GM18873 (cell line): ENCODE measurements at regions not wholly inside any gene's neighbourhood (a gene's known extent, or its start where the extent isn't known, plus 50 kb on each side); places are given as distances from the start of the nearest gene placed in this dataset.
"Not testable (repeated sequence)": the region's sequence is repeated elsewhere in the genome, so short reads cannot be mapped to it uniquely, and the experiment has no call there.

Experiments used
- ATAC-seq: cut with Tn5 transposase; IDR thresholded peaks from one replicate; pipeline ENCODE4 v1.9.1; 2021; ENCODE audit warnings: mild to moderate bottlenecking, moderate library complexity, moderate number of reproducible peaks; ENCODE audit not compliant: unreplicated experiment, low FRiP score

DNA sequence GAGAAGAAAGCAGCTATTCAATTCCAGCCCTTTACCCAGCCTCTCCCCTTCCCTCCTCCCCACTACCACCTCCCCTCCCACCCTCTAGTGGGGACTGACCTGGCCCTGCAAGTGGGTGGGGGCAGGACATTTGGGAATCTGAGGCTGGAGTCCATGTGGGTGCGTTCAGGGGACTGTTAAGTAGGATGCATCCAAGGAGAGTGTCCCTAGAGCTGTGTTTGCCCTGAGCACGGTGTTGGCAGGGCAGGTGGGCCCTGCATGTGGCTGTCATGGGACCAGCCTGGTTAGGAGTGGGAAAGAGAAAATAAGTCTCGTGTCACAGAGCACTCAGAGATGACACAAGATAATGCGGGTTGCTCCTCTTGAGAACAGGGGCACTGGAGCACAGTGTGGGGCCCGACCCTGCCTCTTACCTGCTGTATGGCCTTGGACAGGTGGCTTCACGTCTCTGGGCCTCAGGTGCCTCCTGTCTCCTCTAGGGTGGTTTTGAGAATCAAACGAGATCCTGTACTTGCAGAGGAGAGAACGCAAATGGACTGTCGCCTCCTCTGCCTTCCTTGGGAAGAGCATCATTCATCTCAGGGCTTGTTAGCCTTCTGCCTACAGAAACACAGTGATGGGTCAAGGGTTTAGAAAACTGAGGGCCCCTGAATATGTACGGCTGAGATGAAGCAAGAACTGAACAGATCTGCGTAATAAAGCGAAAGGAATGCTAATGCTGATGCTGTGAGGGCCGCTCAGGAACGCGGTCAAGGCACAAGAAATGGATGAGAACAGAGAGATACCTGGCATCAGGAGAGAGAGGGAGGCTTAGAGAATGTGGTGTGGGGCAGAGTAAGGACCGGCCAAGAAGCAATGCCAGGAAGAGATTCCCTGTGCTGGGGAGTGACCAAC, 187.7 kb upstream of the HAAO start:
- no peak for ATAC-seq

DNA sequence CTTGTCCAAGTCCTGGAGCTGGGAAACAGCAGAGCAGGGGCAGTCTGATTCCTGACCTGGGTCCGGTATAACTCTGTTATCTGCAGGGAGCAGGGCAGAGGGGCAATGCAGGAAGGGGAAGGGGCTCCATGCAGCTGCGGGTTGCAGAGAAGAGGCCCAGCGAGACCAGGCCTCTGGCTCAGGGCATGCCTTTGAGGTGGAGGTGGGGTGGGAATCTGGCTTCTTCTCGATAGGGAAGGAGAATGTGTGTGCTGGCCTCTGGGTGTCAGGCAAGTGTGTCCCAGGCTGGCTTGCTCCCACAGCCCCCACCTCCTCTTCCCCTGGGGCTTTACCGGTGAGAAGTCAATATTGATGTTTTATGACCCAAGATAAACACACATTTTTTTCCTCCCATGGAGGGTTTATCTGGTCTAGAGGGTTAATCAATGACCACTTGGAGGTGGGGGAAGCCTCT, 187.1 kb upstream of the HAAO start:
- ATAC-seq: no peak

DNA sequence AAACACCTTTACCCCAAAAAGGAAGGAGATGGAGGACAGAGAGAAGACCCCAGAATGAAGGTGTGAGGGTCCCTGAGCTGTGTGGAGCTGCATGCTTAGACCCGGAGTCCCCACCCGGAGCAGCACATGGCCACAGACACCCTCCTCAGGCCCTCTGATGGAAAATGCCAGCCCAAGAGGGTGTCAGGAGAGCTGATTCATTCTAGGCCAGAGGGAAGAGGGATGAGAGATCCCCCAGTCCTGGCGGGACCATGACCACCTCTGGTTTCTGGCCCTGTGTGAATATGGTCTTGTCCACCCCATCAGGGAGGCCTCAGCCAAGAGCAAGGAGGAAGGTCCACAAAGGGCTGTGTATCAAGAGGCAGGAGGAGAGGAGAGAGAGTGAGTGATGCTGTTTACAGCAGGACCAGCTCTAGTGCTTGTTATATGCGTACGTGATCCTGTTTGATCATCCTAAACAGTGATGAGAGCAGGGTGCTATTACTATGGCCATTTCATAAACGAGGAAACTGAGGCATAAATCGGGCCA, 186.6 kb upstream of the HAAO start:
- no peak for ATAC-seq

DNA sequence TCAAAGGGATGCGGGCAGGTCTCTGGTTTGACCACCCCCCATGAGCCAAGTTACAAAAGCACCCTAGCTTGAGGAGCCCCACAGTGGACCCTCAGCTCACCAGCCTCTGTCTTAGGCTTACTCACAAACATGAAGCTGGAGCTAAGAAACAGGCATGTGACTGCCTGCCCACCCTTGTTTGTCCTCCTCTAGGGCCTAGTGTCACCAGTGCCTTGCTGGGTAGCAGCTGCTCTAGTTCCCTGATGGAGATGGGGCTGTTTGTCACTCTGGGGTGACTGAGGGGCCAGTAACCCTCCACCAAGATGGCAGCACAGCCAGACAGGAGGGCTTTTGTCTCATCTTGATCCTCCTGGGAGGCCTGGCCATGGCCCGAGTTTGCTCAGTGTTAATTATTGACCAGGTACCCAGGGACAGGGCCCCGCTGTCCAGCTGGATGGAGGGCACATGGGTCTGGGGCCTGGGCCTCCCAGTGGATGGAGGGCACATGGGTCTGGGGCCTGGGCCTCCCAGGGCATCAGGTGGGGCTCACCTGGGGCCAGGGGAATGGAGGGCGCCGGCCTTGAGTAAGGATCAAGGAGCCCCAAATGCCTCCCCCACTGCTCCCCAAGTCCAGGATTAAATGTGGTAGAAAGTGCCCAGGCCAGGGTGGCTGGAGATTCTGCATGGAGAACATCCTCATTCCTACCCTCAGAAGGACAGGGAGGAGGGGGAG, 185.9 kb upstream of the HAAO start:
- ATAC-seq: no peak

DNA sequence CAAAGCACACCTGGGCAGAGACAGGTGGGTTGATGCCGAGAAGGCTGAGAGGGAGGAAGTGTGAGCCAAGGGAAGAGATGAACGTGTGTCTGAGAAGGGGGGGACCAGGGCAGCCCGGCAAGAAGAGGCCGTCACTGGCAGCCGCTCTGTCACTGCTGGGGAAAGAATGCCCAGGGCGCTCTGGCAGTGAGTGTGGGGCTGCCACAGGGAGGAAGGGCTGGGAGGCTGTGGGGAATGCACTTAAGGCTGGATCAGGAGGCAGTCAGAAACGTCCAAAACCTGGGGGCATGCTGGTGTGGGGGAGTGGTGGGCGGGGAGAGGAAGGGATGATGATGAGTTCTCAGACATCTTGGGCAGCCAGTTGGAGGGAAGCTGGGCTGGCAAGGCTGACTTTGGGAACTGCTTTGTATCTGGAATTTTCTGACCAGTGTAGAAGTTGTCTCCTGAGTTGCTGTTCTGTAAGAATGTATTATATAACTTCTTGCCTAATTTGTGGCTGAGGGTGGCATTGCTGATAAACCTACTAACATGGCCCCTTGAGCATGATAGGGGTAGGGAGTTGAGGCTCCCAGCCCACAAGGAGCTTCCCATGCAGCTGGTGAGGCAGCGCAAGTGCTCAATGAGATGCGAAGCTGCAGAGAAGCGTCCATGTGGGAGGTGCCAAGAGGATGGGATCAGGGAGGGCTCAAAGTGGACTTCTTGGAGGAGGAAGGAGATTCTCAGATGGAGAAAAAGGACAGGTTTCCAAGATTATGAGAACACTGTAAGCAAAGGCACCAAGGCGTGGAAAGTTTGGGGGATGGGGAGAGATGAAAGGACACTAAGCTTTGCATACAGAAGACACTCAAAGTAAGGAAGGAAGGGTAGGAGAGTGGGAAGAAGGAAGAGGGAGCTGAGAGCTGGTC, 185.1 kb upstream of the HAAO start:
- no peak for ATAC-seq

DNA sequence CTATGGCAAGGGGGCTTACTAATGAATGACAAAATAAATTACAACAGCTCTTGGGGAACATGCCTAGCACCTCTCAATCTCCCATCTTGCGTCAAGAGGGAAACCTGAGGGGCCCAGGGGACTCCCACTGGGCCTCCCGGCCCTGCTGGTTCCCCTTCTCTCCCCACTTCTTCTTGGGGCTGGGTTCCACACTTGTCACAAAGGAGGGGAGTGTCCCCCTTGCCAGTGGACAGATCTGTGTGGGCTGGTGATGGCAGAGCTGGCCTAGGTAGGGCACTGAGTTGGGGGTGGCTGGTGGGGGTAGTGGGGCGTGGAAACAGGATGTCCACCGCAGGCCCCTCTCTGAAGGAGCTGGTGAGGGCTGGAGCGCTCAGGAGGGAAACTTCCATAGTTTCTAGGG, 184.0 kb upstream of the HAAO start:
- no peak for ATAC-seq

DNA sequence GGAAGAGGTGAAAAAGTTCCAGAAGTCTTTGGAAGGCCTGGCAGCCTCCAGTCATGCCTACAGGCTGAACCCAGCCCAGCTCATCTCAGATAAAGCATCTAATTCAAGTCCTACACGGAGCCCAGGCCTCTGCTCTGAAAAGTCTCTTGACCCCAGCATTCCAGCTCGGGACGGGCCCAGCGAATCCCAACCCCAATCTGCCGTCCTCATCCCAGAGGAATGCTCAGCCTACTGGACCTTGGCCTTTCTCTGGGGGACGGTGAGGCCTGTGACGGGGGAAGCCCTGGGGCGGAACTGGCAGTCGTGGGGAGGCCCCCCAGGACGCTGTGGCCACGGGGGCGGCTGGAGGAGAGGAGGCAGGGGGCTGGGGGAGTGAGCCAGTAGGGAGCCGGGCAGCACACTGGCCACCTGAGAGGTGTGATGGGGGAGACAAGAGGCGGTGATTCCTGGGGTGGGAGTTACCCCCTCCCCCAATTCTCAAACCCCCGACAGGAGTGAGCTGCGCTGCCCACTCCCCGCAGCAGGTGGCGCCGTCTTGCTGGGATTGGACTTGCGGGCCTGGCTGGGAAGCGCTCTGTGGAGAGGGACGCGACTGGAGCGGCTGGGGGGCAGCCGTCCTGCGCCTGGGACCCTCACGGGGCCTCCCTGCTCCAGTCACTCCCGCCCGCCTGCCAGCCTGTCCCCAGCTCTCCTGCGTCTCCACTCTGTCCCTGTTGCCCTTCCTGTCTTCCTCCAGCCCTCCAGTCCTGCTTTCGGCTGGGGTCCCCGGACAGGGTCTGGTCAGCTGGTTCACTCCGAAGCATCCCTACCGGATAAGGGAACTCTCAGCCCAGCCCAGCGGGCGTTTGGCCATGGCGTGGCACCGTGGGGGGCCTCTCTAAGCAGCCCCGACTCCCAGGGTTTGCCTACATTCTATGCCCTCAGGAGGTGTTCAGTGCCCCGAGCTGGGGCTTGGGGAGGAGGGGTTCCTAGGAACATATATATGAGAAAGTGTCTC, 182.6 kb upstream of the HAAO start:
- no peak for ATAC-seq

DNA sequence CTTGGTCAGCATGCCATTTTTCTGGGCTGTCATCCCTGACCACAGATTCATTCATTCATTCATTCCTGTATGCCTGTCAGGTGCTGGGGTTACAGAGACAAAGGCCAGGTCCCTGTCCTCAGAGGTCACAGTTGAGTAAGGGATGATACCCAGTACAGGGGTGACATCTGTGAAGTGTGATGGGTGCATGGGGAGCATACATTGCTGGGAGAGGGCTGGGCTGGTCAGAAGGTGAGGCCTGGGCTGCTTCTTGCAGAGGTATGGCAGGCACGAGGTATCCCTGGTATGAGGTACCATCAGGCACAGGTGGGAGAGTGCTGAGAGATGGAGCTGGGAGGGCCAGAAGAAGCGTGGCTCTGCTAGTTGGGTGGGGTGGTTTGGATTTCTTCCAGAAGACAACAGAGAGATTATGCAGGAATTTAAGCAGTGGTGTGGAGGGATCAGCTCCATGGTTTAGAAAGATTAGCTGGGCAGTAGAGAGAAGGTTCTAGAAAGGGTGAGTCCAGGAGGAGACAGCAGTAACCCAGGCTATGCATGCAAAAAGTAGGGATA, 181.9 kb upstream of the HAAO start:
- ATAC-seq: no peak

DNA sequence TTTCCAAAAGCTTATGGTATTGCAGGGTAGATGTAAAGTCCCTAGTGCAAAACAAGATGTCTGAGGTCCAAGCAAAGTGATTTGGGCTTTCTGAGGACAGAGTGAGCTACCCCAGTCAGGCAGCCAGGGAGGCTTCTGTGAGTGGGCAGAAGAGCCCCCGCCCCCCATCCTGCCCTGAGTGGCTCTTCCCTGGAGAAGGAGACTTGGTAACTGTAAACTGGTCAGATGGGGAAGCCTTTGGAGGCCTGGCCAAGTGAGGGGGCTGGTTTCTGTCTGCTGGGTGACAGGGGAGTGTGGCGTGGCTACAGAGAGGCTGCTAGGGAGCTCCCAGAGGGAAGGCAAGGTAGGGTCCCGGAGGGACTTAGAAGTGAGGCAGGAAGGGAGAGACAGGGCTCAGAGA, 181.3 kb upstream of the HAAO start:
- ATAC-seq: no peak

DNA sequence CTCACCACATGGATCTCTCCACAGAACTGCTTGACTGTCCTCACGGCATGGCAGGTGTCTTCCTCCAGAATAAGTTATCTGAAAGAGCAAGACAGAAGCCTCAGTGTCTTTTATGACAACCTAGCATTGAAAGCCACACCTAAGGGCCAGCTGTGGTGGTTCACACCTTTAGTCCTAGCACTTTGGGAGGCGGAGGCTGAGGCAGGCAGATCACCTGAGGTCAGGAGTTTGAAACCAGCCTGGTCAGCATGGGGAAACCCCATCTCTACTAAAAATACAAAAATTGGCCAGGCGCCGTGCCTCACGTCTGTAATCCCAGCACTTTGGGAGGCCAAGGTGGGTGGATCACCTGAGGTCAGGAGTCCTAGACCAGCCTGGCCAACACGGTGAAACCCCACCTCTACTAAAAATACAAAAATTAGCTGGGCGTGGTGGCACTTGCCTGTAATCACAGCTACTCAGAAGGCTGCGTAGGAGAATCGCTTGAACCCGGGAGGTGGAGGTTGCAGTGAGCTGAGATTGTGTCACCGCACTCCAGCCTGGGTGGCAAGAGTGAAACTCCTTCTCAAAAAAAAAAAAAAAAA, 180.6 kb upstream of the HAAO start:
- ATAC-seq: not testable (repeated sequence)

DNA sequence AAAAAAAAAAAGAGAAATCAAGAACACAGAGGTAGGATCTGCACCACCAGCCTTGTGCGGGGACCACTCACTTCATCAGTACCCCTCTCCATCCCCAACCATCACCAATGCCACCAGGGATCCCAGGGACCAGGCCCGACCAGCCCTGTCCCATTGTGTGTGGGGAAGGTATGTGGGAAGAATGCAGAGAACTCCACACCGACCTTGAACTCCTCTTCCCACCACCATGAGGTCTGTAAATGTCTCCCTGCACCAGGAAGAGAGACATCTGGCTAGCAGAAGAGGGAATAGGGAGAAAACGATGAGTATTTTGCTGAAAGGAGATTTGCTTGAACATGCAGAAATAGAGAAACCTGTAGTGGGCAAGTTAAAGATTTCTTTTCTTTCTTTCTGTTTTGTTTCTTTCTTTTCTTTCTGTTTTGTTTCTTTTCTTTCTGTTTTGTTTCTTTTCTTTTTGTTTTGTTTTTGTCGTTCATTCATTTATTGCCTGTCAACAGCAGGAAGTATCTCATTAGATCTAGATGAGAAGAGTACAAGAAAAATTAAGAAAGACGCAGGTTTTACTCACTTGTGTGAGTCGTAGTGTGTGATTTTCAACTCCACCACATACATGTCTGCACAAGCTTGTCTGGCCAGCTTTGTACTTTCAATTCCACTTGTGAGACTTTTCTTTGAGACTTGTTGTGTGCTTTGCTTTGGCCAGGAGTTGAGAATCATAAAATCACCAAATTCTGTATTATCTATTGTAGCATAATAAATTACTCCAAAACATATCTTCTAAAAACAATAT, 179.8 kb upstream of the HAAO start:
- ATAC-seq: no peak

DNA sequence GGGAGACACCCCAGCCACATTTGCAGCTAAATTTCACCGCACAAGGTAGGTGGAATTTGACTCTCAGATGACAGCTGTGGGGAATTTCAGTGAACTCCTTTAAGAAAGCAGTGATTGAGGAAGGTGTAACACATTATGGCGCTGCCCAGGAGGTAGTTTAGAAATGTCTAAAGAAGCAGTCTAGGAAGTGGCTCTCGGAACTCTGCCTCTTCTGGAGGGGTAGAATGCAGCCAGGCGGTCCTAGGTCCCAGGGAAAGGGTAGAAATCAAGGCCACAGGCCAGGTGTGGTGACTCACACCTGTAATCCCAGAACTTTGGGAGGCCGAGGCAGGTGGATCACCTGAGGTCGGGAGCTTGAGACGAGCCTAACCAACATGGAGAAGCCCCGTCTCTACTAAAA, 179.0 kb upstream of the HAAO start:
- ATAC-seq: no peak

DNA sequence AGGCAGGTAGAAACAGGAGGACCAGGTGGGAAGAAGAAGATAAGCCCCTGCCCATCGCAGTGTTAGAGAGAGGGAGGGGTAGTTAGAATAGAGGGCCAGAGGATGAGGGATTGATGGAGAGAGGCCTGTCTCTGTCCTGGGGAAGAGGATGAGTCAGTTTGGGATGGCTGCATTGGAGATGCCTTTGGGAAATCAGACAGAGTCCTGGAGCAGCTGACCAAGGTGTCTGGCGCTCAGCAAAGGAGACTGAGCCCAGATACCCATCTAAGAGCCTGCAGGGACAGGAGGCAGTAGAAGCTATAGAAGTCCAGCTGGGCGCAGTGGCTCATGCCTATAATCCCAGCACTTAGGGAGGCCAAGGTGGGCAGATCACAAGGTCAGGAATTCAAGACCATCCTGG, 177.8 kb upstream of the HAAO start:
- ATAC-seq: no peak

DNA sequence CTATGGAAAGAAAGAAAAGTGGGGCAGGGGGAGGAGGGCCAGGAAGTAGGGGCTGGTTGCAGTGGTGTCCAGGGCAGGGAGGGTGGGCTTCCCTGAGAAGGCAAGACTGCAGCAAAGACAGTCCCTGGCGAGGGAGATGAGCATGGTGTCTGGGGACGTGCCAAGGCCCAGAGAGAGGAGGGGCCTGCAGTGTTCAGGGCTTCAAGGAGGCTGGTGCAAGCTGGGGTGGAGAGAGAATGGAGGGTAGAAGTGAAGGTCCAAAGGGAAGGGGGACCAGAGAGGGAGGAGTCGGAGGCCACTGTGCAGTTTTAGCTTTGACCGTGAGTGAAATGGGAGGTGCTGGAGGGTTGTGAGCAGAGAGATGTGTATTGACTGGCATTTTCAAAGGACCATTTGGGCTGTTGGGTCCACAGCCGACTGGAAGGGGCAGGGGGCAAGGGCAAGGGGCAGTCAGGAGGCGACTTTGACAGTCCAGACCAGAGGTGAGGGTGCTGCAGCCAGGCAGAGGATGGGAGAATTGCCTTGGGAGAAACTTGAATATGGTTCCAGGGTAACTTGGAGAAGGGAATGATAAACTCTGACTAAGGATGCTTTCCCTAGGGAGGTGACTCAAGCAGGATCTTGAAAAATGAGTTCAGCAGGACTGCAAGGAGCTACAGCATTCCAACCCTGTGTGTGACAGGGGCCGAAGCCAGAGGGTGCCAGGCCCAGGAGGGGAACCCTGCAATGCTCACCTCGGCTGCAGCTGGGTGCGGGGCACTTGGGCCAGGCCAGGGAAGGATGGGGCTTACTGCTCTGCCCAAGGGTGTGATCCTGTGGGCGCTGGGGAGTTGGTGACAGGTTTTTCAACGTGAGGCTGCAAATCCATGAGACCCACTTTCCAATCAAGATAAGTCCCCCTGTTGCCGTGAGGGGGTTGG, 177.1 kb upstream of the HAAO start:
- ATAC-seq: no peak

DNA sequence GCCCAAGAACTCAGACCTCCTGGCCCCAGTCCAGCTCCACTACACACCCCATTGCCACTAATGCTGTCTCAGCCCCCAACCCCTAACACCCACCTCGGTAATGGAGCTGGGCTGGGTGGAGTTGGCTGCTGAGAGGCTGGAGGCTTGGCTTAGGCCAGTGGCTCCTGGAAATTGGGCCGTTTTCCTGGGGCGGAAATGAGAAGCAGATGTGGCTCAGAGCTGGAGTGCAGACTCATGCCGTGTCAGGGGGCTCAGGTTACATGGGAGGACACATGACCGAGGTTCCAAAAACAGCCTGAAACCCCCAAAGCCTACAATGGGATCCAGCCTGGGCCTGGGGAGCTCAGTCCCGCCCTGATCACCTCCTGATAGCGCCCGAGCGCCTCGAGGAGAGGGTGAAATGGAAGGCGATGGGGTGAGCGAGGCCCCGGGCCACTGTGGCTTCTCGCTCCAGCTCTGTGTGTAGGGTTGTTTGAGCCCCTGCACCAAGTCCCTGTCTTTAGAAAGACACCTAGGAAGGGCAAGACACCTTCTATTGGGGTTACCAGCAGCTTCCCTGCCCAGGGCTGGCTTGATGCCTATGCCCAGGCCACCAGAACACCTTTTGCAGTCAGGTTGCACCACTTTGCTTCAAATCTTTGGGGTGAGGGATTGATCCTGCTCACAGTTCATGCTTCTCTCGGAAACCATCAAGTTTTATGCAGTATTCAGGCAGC, 175.7 kb upstream of the HAAO start:
- ATAC-seq: no peak

DNA sequence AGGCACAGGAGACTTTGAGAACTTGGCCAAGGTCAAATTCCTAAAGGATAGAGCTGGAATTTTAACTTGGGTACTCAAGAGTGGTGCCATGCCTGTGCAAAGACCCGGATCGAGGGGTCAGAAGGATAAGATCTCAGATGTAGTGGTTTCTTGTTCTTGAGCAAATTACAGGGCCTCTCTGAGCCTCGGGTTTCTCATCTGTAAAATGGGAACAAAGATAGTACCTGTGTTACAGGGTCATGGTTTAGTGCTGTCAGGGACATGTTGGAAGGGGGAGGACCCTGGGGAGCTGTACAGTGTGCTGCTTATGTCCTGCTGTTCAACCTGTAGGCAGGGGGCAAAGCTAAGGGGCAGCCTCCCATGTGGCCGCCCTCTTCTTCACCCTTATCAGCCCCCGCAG, 173.5 kb upstream of the HAAO start:
- no peak for ATAC-seq
